A549 (cell line): ENCODE measurements at regions not wholly inside any gene's neighbourhood (a gene's known extent, or its start where the extent isn't known, plus 50 kb on each side); places are given as distances from the start of the nearest gene placed in this dataset.

Experiments used
- CEBPB ChIP-seq, 2 experiments: fragments of >200 bp in 1 of 2; sonication (Bioruptor Twin) in 1 of 2; formaldehyde crosslinking in 1 of 2; IDR thresholded peaks; 2 replicates each; pipeline ENCODE4 v1.6.1; 2012 to 2016
- CTCF ChIP-seq: fragments of >200 bp; sonication (Bioruptor Twin); formaldehyde crosslinking; IDR thresholded peaks from 3 replicates; pipeline ENCODE4 v1.5.1; 2016
- EP300 ChIP-seq, 2 experiments: fragments of >200 bp; sonication (Bioruptor Twin); formaldehyde crosslinking; IDR thresholded peaks; 2 replicates in 1 of 2; 3 replicates in 1 of 2; pipeline ENCODE4 v1.6.1; 2016 to 2017
- HMGXB4 ChIP-seq: fragments of 250-450 bp; sonication (Bioruptor Pico); IDR thresholded peaks from 2 replicates; pipeline ENCODE4 v1.5.0; 2021; ENCODE audit warnings: mild to moderate bottlenecking, moderate library complexity, borderline replicate concordance
- HOXB5 ChIP-seq: fragments of 250-450 bp; sonication (Bioruptor Pico); IDR thresholded peaks from 2 replicates; pipeline ENCODE4 v1.5.0; 2020; ENCODE audit warnings: mild to moderate bottlenecking, moderate library complexity
- JUN ChIP-seq, 2 experiments: fragments of >200 bp; sonication (Bioruptor Twin); formaldehyde crosslinking; IDR thresholded peaks; 2 replicates in 1 of 2; 3 replicates in 1 of 2; pipeline ENCODE4 v1.6.1; 2016 to 2017
- MYC ChIP-seq: IDR thresholded peaks from 2 replicates; pipeline ENCODE4 v1.6.1; 2012; ENCODE audit warnings: mild to moderate bottlenecking, inconsistent platforms, low read length, improper control_type of control experiment, borderline replicate concordance
- POLR2A ChIP-seq: IDR thresholded peaks from 2 replicates; pipeline ENCODE4 v1.6.1; 2012; ENCODE audit warnings: mild to moderate bottlenecking, low read length
- RARB ChIP-seq: fragments of 250-450 bp; sonication (Bioruptor Pico); IDR thresholded peaks from 2 replicates; pipeline ENCODE4 v1.8.0; 2021; ENCODE audit warnings: mild to moderate bottlenecking, moderate library complexity
- RFX5 ChIP-seq: fragments of 450-650 bp; IDR thresholded peaks from 2 replicates; pipeline ENCODE4 v1.7.1; 2014; ENCODE audit warnings: antibody characterized with exemption, mild to moderate bottlenecking, moderate library complexity
- RNF2 ChIP-seq: fragments of 200-600 bp; sonication (generic); IDR thresholded peaks from 2 replicates; pipeline ENCODE4 v1.6.1; 2016; ENCODE audit warnings: low read depth, mild to moderate bottlenecking, antibody characterized with exemption, moderate library complexity, borderline replicate concordance

- TF ChIP-seq JUN (IDR thresholded peaks at IDR 0.05) (no peak), MYC (no peak), CTCF (no peak), HMGXB4 (CRISPR knock-in tag) (no peak), RNF2 (no peak), POLR2A (no peak), EP300 (IDR thresholded peaks at IDR 0.05) (no peak), HOXB5 (CRISPR knock-in tag) (no peak), CEBPB (IDR thresholded peaks at IDR 0.05) (no peak), RFX5 (no peak), RARB (no peak)
Measured at GRCh38 chr6:164455835-164456234, 853.6 kb downstream of the C6orf118 start.
